ENCODE measurements at regions not wholly inside any gene's neighbourhood (a gene's known extent, or its start where the extent isn't known, plus 50 kb on each side); places are given as distances from the start of the nearest gene placed in this dataset.

DNA sequence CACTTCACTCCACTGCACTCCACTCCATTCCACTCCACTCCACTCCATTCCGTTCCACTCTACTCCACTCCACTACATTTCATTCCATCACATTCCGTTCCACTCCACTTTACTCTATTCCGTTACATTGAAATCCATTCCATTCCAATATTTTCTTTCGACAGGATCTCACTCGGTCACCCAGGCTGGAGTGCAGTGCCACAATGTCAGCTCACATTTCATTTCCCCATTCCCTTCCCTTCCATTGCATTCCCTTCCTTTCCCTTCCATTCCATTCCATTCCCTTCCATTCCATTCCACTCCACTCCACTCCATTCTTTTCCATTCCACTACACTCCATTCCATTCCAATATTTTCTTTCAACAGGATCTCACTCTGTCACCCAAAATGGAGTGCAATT lies 1407.6 kb upstream of the USP9Y start:
- Mint-ChIP-seq H3K4me1 (ENCODE audit: low read depth) (no peaks in the 10 kb centered on the region), H3K36me3 (ENCODE audit: insufficient read depth) (no peaks in the 10 kb centered on the region), H3K4me3 (no peak overlapping the region), H3K9me3 (peaks cover 3% of the 10 kb centered on the region), H3K27me3 (ENCODE audit: low read depth) (no peaks in the 10 kb centered on the region)
- no peak for ATAC-seq
- DNase-seq, result no peak

DNA sequence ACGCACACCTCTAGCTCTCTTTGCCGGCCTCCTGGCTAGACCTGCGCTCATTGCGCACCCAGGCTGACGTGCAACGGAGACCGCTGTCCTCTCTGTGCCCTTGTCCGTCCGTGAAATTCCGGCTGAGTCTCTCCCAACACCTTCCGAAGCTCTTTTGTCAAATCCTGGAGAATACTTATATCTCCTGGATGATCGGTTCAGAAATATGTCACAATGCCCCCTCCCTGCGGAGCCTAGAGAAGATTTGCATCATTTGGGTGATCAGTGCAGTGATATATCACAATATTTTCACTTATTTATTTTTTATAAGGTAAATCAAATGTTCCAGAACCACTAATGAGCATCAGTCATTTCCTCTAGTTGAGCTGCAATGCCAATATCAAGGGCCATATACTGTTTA lies 1366.9 kb upstream of the USP9Y start:
- peak; percentile 3 for DNase-seq
- no peaks in the 10 kb centered on the region for H3K9me3 Mint-ChIP-seq

More for the DNA sequence above, 1366.9 kb upstream of the USP9Y start:
- no peak overlapping the region for H3K4me3 Mint-ChIP-seq
- H3K36me3 Mint-ChIP-seq (ENCODE audit: insufficient read depth), result no peaks in the 10 kb centered on the region
- H3K27me3 Mint-ChIP-seq (ENCODE audit: low read depth), result no peaks in the 10 kb centered on the region
- no peaks in the 10 kb centered on the region for H3K4me1 Mint-ChIP-seq (ENCODE audit: low read depth)
- no peak for ATAC-seq

Measured in activated T-cell treated with anti-CD3 and anti-CD28 coated beads, Interleukin-2, amount 50 U/mL, for 4 hours (primary cell).